ENCODE measurements at regions not wholly inside any gene's neighbourhood (a gene's known extent, or its start where the extent isn't known, plus 50 kb on each side); places are given as distances from the start of the nearest gene placed in this dataset.
A peak's percentile ranks its signal among the peaks of the same experiment; 100 is the strongest.

- Mint-ChIP-seq H3K27me3 (no peaks in the 10 kb centered on the region), H3K4me1 (no peaks in the 10 kb centered on the region), H3K27ac (peak overlapping the region in 1 of 7 donors; percentile 3), H3K4me3 (no peak overlapping the region), H3K36me3 (no peaks in the 10 kb centered on the region), H3K9me3 (no peaks in the 10 kb centered on the region)
- POLR2A ChIA-PET (ENCODE audit: partially characterized antibody): no interaction called here
- intact Hi-C loops (cut with micrococcal nuclease): no loop called here
- Histone ChIP-seq H3K4me1 (ENCODE audit: insufficient read depth, low read length) (no peaks in the 10 kb centered on the region), H3K27ac (ENCODE audit: low read depth, low read length) (no peak overlapping the region), H3K9me3 (ENCODE audit: control insufficient read depth in 1 of 2, low read length in 2 of 2) (no peaks in the 10 kb centered on the region), H3K27me3 (ENCODE audit: insufficient read depth, low read length) (no peaks in the 10 kb centered on the region), H3K4me3 (ENCODE audit: low read length in 2 of 2) (no peak overlapping the region), H3K36me3 (ENCODE audit: insufficient read depth, low read length) (no peaks in the 10 kb centered on the region)
- CTCF ChIA-PET (ENCODE audit: partially characterized antibody): no interaction called here
- no peak for DNase-seq
These were observed 194.6 kb downstream of the NRIP1 start for GRCh38 chr21:14869984-14870852.

GRCh38 chr21:14866859-14867765, 197.7 kb downstream of the NRIP1 start:
- H3K36me3 Mint-ChIP-seq: no peaks in the 10 kb centered on the region
- H3K4me1 Mint-ChIP-seq: peaks cover 0 to 1% (median 0%) of the 10 kb centered on the region in 4 donors
- intact Hi-C loops (cut with micrococcal nuclease): no loop called here

GRCh38 chr21:14864211-14865021, 200.4 kb downstream of the NRIP1 start:
- Mint-ChIP-seq H3K4me3 (no peak overlapping the region), H3K36me3 (no peaks in the 10 kb centered on the region), H3K27me3 (no peaks in the 10 kb centered on the region), H3K27ac (no peak overlapping the region), H3K9me3 (no peaks in the 10 kb centered on the region), H3K4me1 (peaks cover 0 to 1% (median 0%) of the 10 kb centered on the region in 4 donors)
- intact Hi-C loops (cut with micrococcal nuclease): loop anchor here (1.0 to 5.0 kb wide), 3 partner anchors 127 to 689 kb away; no protein-coding TSS in a partner anchor
- Histone ChIP-seq H3K36me3 (ENCODE audit: insufficient read depth, low read length) (no peaks in the 10 kb centered on the region), H3K27me3 (ENCODE audit: insufficient read depth, low read length) (no peaks in the 10 kb centered on the region), H3K4me1 (ENCODE audit: insufficient read depth, low read length) (no peaks in the 10 kb centered on the region), H3K9me3 (ENCODE audit: control insufficient read depth in 1 of 2, low read length in 2 of 2) (no peaks in the 10 kb centered on the region), H3K4me3 (ENCODE audit: low read length in 2 of 2) (no peak overlapping the region), H3K27ac (ENCODE audit: low read depth, low read length) (no peak overlapping the region)
- POLR2A ChIA-PET (ENCODE audit: partially characterized antibody): no interaction called here
- CTCF ChIA-PET (ENCODE audit: partially characterized antibody): interaction anchor here (1.1 to 1.5 kb wide), 4 partner anchors 127 to 621 kb away, joined by 3 to 7 read pairs (median 4); no protein-coding TSS in a partner anchor
- peak in 2 of 5 donors; percentile 3 to 4 for DNase-seq

More at GRCh38 chr21:14866859-14867765, 197.7 kb downstream of the NRIP1 start:
- Histone ChIP-seq H3K9me3 (ENCODE audit: control insufficient read depth in 1 of 2, low read length in 2 of 2) (no peaks in the 10 kb centered on the region), H3K4me1 (ENCODE audit: insufficient read depth, low read length) (no peaks in the 10 kb centered on the region), H3K36me3 (ENCODE audit: insufficient read depth, low read length) (no peaks in the 10 kb centered on the region), H3K27ac (ENCODE audit: low read depth, low read length) (no peak overlapping the region), H3K4me3 (ENCODE audit: low read length in 2 of 2) (no peak overlapping the region), H3K27me3 (ENCODE audit: insufficient read depth, low read length) (no peaks in the 10 kb centered on the region)
- ChIA-PET POLR2A (ENCODE audit: partially characterized antibody) (no interaction called here), CTCF (ENCODE audit: partially characterized antibody) (interaction anchor here (1.1 kb wide), 1 partner anchor 686 kb away, joined by 4 read pairs; no protein-coding TSS in a partner anchor)
- Mint-ChIP-seq H3K4me3 (no peak overlapping the region), H3K27me3 (no peaks in the 10 kb centered on the region), H3K27ac (no peak overlapping the region), H3K9me3 (no peaks in the 10 kb centered on the region)
- DNase-seq: no peak

- intact Hi-C loops (cut with micrococcal nuclease): loop anchor here (1.0 to 5.0 kb wide), 5 partner anchors 126 to 729 kb away; no protein-coding TSS in a partner anchor
- ChIA-PET POLR2A (ENCODE audit: partially characterized antibody) (no interaction called here), CTCF (ENCODE audit: partially characterized antibody) (interaction anchor here (1.1 to 1.5 kb wide), 4 partner anchors 126 to 622 kb away, joined by 3 to 7 read pairs (median 4); no protein-coding TSS in a partner anchor)
- Mint-ChIP-seq H3K36me3 (no peaks in the 10 kb centered on the region), H3K4me1 (peaks cover 0 to 1% (median 0%) of the 10 kb centered on the region in 4 donors), H3K9me3 (no peaks in the 10 kb centered on the region), H3K27ac (no peak overlapping the region), H3K27me3 (no peaks in the 10 kb centered on the region), H3K4me3 (no peak overlapping the region)
- DNase-seq: no peak
- Histone ChIP-seq H3K4me3 (ENCODE audit: low read length in 2 of 2) (no peak overlapping the region), H3K36me3 (ENCODE audit: insufficient read depth, low read length) (no peaks in the 10 kb centered on the region), H3K27me3 (ENCODE audit: insufficient read depth, low read length) (no peaks in the 10 kb centered on the region), H3K9me3 (ENCODE audit: control insufficient read depth in 1 of 2, low read length in 2 of 2) (no peaks in the 10 kb centered on the region), H3K27ac (ENCODE audit: low read depth, low read length) (no peak overlapping the region), H3K4me1 (ENCODE audit: insufficient read depth, low read length) (no peaks in the 10 kb centered on the region)
These were observed 201.0 kb downstream of the NRIP1 start for GRCh38 chr21:14863745-14864210.

GRCh38 chr21:14862794-14863720, 201.7 kb downstream of the NRIP1 start:
- Mint-ChIP-seq H3K36me3 (no peaks in the 10 kb centered on the region), H3K27me3 (no peaks in the 10 kb centered on the region), H3K4me1 (peaks cover 0 to 1% (median 0%) of the 10 kb centered on the region in 4 donors), H3K4me3 (no peak overlapping the region), H3K27ac (no peak overlapping the region), H3K9me3 (no peaks in the 10 kb centered on the region)
- no peaks in the 10 kb centered on the region for H3K4me1 ChIP-seq (ENCODE audit: insufficient read depth, low read length)
- H3K4me3 ChIP-seq (ENCODE audit: low read length in 2 of 2): no peak overlapping the region
- POLR2A ChIA-PET (ENCODE audit: partially characterized antibody): no interaction called here
- CTCF ChIA-PET (ENCODE audit: partially characterized antibody): no interaction called here
- no peaks in the 10 kb centered on the region for H3K9me3 ChIP-seq (ENCODE audit: control insufficient read depth in 1 of 2, low read length in 2 of 2)
- intact Hi-C loops (cut with micrococcal nuclease): loop anchor here (1.0 to 5.0 kb wide), 4 partner anchors 126 to 730 kb away; no protein-coding TSS in a partner anchor
- DNase-seq: peak in 1 of 5 donors; percentile 7
- no peak overlapping the region for H3K27ac ChIP-seq (ENCODE audit: low read depth, low read length)
- H3K36me3 ChIP-seq (ENCODE audit: insufficient read depth, low read length): no peaks in the 10 kb centered on the region
- H3K27me3 ChIP-seq (ENCODE audit: insufficient read depth, low read length): no peaks in the 10 kb centered on the region

GRCh38 chr21:14858311-14858710, 206.5 kb downstream of the NRIP1 start:
- DNase-seq: no peak
- Histone ChIP-seq H3K4me3 (ENCODE audit: low read length in 2 of 2) (no peak overlapping the region), H3K27ac (ENCODE audit: low read depth, low read length) (no peak overlapping the region), H3K4me1 (ENCODE audit: insufficient read depth, low read length) (no peaks in the 10 kb centered on the region), H3K9me3 (ENCODE audit: control insufficient read depth in 1 of 2, low read length in 2 of 2) (no peaks in the 10 kb centered on the region), H3K27me3 (ENCODE audit: insufficient read depth, low read length) (no peaks in the 10 kb centered on the region), H3K36me3 (ENCODE audit: insufficient read depth, low read length) (no peaks in the 10 kb centered on the region)
- ChIA-PET POLR2A (ENCODE audit: partially characterized antibody) (no interaction called here), CTCF (ENCODE audit: partially characterized antibody) (interaction anchor here (0.9 kb wide), 1 partner anchor 564 kb away, joined by 3 read pairs; no protein-coding TSS in a partner anchor)
- no peaks in the 10 kb centered on the region for H3K27me3 Mint-ChIP-seq
- peaks cover 0 to 1% (median 0%) of the 10 kb centered on the region in 4 donors for H3K4me1 Mint-ChIP-seq
- H3K36me3 Mint-ChIP-seq: peaks cover 0 to 3% of the 10 kb centered on the region in 2 donors
- peaks cover 0 to 3% (median under 1%) of the 10 kb centered on the region in 8 donors for H3K9me3 Mint-ChIP-seq
- no peak overlapping the region for H3K27ac Mint-ChIP-seq
- intact Hi-C loops (cut with micrococcal nuclease): no loop called here
- H3K4me3 Mint-ChIP-seq: no peak overlapping the region

All from CD4-positive, alpha-beta memory T cell (primary cell).